Erythroblast (primary cell): ENCODE measurements at regions not wholly inside any gene's neighbourhood (a gene's known extent, or its start where the extent isn't known, plus 50 kb on each side); places are given as distances from the start of the nearest gene placed in this dataset.

ENCODE experiments used
- GATA1 ChIP-seq: IDR thresholded peaks from 2 replicates; pipeline ENCODE4 v1.6.1; 2011; ENCODE audit warnings: low read depth, mild to moderate bottlenecking, control low read depth, low read length, moderate library complexity
- POLR2A ChIP-seq: IDR thresholded peaks from 2 replicates; pipeline ENCODE4 v1.6.1; 2011; ENCODE audit warnings: mild to moderate bottlenecking, low read length

DNA sequence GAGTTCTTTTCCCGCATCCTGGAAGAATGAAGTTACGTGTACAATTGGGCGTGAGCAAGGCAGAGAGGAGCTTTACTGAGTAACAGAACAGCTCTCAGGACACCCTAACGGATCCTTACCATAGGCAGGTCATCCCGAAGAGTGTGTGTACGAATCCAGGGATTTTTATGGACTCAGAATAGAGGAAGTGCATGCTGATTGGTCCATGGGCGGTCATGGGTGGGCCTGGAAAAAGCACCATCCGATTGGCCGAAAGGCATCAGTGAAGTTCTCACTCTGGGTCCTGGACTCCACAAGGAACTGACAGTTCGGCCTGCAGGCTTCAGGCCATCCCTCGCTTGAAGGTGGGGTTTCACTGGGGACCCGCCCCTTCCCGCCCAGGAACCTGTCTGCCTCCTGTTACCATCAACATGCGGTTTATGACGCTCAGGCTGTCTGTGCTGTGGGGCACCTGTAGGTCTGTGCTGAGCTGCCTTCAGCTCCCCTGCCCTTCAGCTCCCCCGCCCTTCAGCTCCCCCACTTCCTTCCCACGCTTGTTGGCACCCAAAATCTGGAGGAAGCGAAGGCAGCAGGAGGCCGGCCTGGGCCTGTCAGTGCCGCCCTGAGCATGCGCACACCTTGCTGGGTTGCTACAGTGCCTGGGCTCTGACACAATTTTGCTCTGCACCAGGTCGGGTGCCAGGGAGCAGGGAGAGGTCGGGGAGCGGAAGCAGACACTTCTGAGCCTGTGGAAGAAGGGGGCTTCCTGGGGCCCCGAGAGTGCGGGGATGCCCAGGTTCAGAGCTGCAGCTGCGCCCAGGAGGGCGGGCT is 57.9 kb upstream of the MANEA start:
- no peak for TF ChIP-seq POLR2A
- no peak for TF ChIP-seq GATA1
